ENCODE measurements at regions not wholly inside any gene's neighbourhood (a gene's known extent, or its start where the extent isn't known, plus 50 kb on each side); places are given as distances from the start of the nearest gene placed in this dataset.
"Not testable (repeated sequence)": the region's sequence is repeated elsewhere in the genome, so short reads cannot be mapped to it uniquely, and the experiment has no call there.

- DNase-seq (ENCODE audit: low spot score) (no peak), ATAC-seq (ENCODE audit: low FRiP score) (no peak)
- no peak for TF ChIP-seq CTCF (IDR thresholded peaks at IDR 0.05)
Measured at GRCh38 chr6:137290601-137291261, 71.5 kb upstream of the IFNGR1 start.

GRCh38 chr6:137286916-137287315 lies 67.7 kb upstream of the IFNGR1 start:
- DNase-seq (ENCODE audit: low spot score) (no peak), ATAC-seq (ENCODE audit: low FRiP score) (no peak)
- TF ChIP-seq CTCF (IDR thresholded peaks at IDR 0.05) = no peak

GRCh38 chr6:137286368-137286767 lies 67.2 kb upstream of the IFNGR1 start:
- ATAC-seq (ENCODE audit: low FRiP score) = no peak
- TF ChIP-seq CTCF (IDR thresholded peaks at IDR 0.05) = no peak

GRCh38 chr6:137284811-137285110 lies 65.6 kb upstream of the IFNGR1 start:
- TF ChIP-seq CTCF (IDR thresholded peaks at IDR 0.05) = no peak
- ATAC-seq (ENCODE audit: low FRiP score) (no peak), DNase-seq (ENCODE audit: low spot score) (no peak)

More at GRCh38 chr6:137286368-137286767, 67.2 kb upstream of the IFNGR1 start:
- DNase-seq (ENCODE audit: low spot score) = no peak

GRCh38 chr6:137283940-137284810 lies 65.0 kb upstream of the IFNGR1 start:
- DNase-seq (ENCODE audit: low spot score) (no peak), ATAC-seq (ENCODE audit: low FRiP score) (no peak)
- TF ChIP-seq CTCF (IDR thresholded peaks at IDR 0.05) = no peak

- no peak for TF ChIP-seq CTCF (IDR thresholded peaks at IDR 0.05)
- no peak for ATAC-seq (ENCODE audit: low FRiP score)
- DNase-seq (ENCODE audit: low spot score) = no peak
Measured at GRCh38 chr6:137283080-137283479, 63.9 kb upstream of the IFNGR1 start.

GRCh38 chr6:137282254-137282653 lies 63.1 kb upstream of the IFNGR1 start:
- no peak for ATAC-seq (ENCODE audit: low FRiP score)
- TF ChIP-seq CTCF (IDR thresholded peaks at IDR 0.05) = no peak
- no peak for DNase-seq (ENCODE audit: low spot score)

GRCh38 chr6:137279279-137279678 lies 60.1 kb upstream of the IFNGR1 start:
- not testable (repeated sequence) for DNase-seq (ENCODE audit: low spot score); ATAC-seq (ENCODE audit: low FRiP score)

All from omental fat pad (tissue), 3 donors.